PC-3 (cell line): ENCODE measurements at regions not wholly inside any gene's neighbourhood (a gene's known extent, or its start where the extent isn't known, plus 50 kb on each side); places are given as distances from the start of the nearest gene placed in this dataset.

ENCODE experiments used
- ATAC-seq: fragments of 200-7000 bp; cut with Tn5 transposase; 2 replicates; pipeline ENCODE4 v1.9.1; 2020; ENCODE audit warnings: mild to moderate bottlenecking, moderate library complexity
- BruUV-seq: library from RNA; stranded (reverse); fragments of 400-500 nt; replicated peaks from 2 replicates; lab custom pipeline; 2021; lab: Mats Ljungman, UMichigan
- CTCF ChIA-PET: fragments of 300-600 bp; sonication (Branson Sonifier 250); formaldehyde crosslinking; loops from one replicate; lab custom pipeline; 2022; ENCODE audit warnings: antibody characterized with exemption; lab: Charles Lee
- POLR2A ChIA-PET: fragments of 300-600 bp; sonication (Branson Sonifier 250); formaldehyde crosslinking; loops from one replicate; lab custom pipeline; 2022; ENCODE audit warnings: antibody characterized with exemption; ENCODE audit not compliant: unreplicated experiment; lab: Charles Lee
- DNase-seq: peaks from one replicate; pipeline ENCODE4 v3.0.0-alpha.2; 2015
- H2AFZ ChIP-seq: fragments of 300-600 bp; sonication (generic); 2 replicates; pipeline ENCODE4 v1.6.0; 2016; ENCODE audit warnings: antibody characterized with exemption, low read length
- H3F3A ChIP-seq: fragments of 300-600 bp; sonication (generic); one replicate; pipeline ENCODE4 v1.6.0; 2017; ENCODE audit warnings: antibody characterized with exemption, low read length, control low read depth, mild to moderate bottlenecking; ENCODE audit not compliant: unreplicated experiment
- H3K27ac ChIP-seq: fragments of 300-600 bp; sonication (generic); 2 replicates; pipeline ENCODE4 v1.5.1; 2016; ENCODE audit warnings: mild to moderate bottlenecking, low read length
- H3K27me3 ChIP-seq: fragments of 300-600 bp; sonication (generic); 2 replicates; pipeline ENCODE4 v1.6.1; 2016; ENCODE audit warnings: low read length, mixed read lengths
- H3K36me3 ChIP-seq: fragments of 300-600 bp; sonication (generic); 2 replicates; pipeline ENCODE4 v1.6.1; 2016; ENCODE audit warnings: low read depth, mixed run types, low read length, mixed read lengths
- H3K4me1 ChIP-seq: fragments of 300-600 bp; sonication (generic); 2 replicates; pipeline ENCODE4 v1.5.1; 2016; ENCODE audit warnings: low read length; ENCODE audit not compliant: insufficient read depth
- H3K4me2 ChIP-seq: fragments of 300-600 bp; sonication (generic); 2 replicates; pipeline ENCODE4 v1.6.0; 2016; ENCODE audit warnings: low read length
- H3K4me3 ChIP-seq: fragments of 300-600 bp; sonication (generic); 2 replicates; pipeline ENCODE4 v1.5.1; 2016; ENCODE audit warnings: mild to moderate bottlenecking, low read length, mixed read lengths
- H3K79me2 ChIP-seq: fragments of 300-600 bp; sonication (generic); 2 replicates; pipeline ENCODE4 v1.6.1; 2017; ENCODE audit warnings: low read length, mixed read lengths
- H3K9ac ChIP-seq: fragments of 300-600 bp; sonication (generic); 2 replicates; pipeline ENCODE4 v1.6.0; 2016; ENCODE audit warnings: mild to moderate bottlenecking, low read length
- H3K9me2 ChIP-seq: fragments of 300-600 bp; sonication (generic); replicated peaks from 2 replicates; pipeline ENCODE4 v1.6.1; 2016; ENCODE audit warnings: mixed run types, low read length, mixed read lengths
- H3K9me3 ChIP-seq: fragments of 300-600 bp; sonication (generic); 2 replicates; pipeline ENCODE4 v1.6.1; 2016; ENCODE audit warnings: low read length, mixed read lengths
- H4K20me1 ChIP-seq: fragments of 300-600 bp; sonication (generic); 2 replicates; pipeline ENCODE4 v1.6.1; 2016; ENCODE audit warnings: low read length, mixed read lengths
- EZH2 ChIP-seq: fragments of 300-600 bp; sonication (generic); IDR thresholded peaks from one replicate; pipeline ENCODE4 v1.6.1; 2017; ENCODE audit warnings: antibody characterized with exemption, mild to moderate bottlenecking, low read length; ENCODE audit not compliant: unreplicated experiment
- EZH2phosphoT487 ChIP-seq: fragments of 300-600 bp; sonication (generic); IDR thresholded peaks from 2 replicates; pipeline ENCODE4 v1.6.1; 2018; ENCODE audit warnings: mild to moderate bottlenecking, antibody characterized with exemption, low read length, borderline replicate concordance
- intact Hi-C: fragments of 100-400 bp; cut with micrococcal nuclease; formaldehyde crosslinking; loops from 2 replicates; pipeline ENCODE4 v1.9.0; 2023
- TF ChIP-seq, protein P1 (sequence below): fragments of 300-600 bp; sonication (generic); conservative IDR thresholded peaks from 2 replicates; pipeline ENCODE4 v1.5.1; 2017; ENCODE audit warnings: antibody characterized with exemption, low read depth, mild to moderate bottlenecking, low read length

DNA sequence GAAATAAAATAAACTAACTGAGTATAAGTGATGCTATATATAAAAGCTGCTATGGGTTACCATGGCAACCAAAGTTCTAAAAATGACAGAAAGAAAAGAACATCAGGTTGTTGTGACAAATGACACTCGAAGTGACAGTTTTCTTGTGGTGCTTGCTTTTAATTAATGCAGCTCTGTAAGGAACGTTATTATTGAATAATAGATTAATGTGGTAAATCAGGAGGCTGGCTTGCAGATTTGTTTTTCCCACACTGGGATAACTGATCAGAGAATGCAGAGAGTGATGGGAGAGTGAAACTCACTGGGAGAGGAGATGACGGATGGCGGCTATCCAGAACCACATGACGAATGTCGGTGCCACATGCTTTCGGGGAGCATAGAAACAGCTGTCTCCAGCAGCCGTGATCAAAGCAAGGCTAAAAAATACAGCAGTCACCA, 207.0 kb upstream of the ATP10A start:
- intact Hi-C loops: no loop called here
- Histone ChIP-seq H3K27me3 (peaks cover 29% of the 10 kb centered on the region; the same call in 1 of the 2 replicates), H4K20me1 (no peaks in the 10 kb centered on the region), H3K9me3 (no peaks in the 10 kb centered on the region), H3K9me2 (no peaks in the 10 kb centered on the region), H3K9ac (no peak overlapping the region), H3F3A (no peaks in the 10 kb centered on the region), H3K36me3 (no peaks in the 10 kb centered on the region), H3K4me1 (no peaks in the 10 kb centered on the region), H3K27ac (no peak overlapping the region), H2AFZ (no peak overlapping the region), H3K79me2 (no peaks in the 10 kb centered on the region), H3K4me2 (no peak overlapping the region), H3K4me3 (no peak overlapping the region)
- TF ChIP-seq EZH2 (no peak), EZH2phosphoT487 (no peak)
- TF ChIP-seq, protein P1, sequence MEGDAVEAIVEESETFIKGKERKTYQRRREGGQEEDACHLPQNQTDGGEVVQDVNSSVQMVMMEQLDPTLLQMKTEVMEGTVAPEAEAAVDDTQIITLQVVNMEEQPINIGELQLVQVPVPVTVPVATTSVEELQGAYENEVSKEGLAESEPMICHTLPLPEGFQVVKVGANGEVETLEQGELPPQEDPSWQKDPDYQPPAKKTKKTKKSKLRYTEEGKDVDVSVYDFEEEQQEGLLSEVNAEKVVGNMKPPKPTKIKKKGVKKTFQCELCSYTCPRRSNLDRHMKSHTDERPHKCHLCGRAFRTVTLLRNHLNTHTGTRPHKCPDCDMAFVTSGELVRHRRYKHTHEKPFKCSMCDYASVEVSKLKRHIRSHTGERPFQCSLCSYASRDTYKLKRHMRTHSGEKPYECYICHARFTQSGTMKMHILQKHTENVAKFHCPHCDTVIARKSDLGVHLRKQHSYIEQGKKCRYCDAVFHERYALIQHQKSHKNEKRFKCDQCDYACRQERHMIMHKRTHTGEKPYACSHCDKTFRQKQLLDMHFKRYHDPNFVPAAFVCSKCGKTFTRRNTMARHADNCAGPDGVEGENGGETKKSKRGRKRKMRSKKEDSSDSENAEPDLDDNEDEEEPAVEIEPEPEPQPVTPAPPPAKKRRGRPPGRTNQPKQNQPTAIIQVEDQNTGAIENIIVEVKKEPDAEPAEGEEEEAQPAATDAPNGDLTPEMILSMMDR: no peak
- ChIA-PET POLR2A (no interaction called here), CTCF (no interaction called here)
- DNase-seq (no peak), ATAC-seq (no peak)
- no TSS peak for BruUV-seq

DNA sequence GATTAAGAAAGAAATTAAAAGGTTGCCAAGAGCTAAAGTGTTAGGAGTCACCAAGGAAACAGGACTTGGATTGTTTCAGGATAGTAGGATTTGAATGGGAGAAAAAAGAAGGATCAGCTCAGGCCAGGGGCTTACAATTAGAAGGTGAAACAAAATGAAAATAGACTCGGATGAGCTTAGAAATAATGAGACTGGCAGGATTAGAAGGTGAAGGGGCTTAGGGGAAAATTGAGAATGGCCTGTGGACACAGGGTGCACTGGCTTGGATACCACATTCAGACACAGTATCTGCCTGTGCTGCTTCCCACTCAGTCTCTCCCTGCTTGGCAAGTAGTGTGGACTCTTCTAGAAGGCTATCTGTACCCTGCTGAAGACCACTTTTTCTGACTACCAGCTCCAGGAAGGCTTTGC, 206.1 kb upstream of the ATP10A start:
- H3K4me3 ChIP-seq: no peak overlapping the region
- no TSS peak for BruUV-seq
- ChIA-PET CTCF (no interaction called here), POLR2A (no interaction called here)
- H3K27ac ChIP-seq: no peak overlapping the region
- H3K36me3 ChIP-seq: no peaks in the 10 kb centered on the region
- H4K20me1 ChIP-seq: no peaks in the 10 kb centered on the region
- ATAC-seq: no peak
- H3K4me1 ChIP-seq: no peaks in the 10 kb centered on the region
- no peaks in the 10 kb centered on the region for H3K9me3 ChIP-seq
- no peaks in the 10 kb centered on the region for H3K79me2 ChIP-seq
- intact Hi-C loops: no loop called here
- no peak overlapping the region for H2AFZ ChIP-seq
- DNase-seq: no peak
- H3K9me2 ChIP-seq: no peaks in the 10 kb centered on the region
- TF ChIP-seq, protein P1: no peak
- TF ChIP-seq EZH2 (no peak), EZH2phosphoT487 (no peak)
- H3K27me3 ChIP-seq: peaks cover 29% of the 10 kb centered on the region; the same call in 1 of the 2 replicates
- no peak overlapping the region for H3K4me2 ChIP-seq
- no peaks in the 10 kb centered on the region for H3F3A ChIP-seq
- no peak overlapping the region for H3K9ac ChIP-seq

DNA sequence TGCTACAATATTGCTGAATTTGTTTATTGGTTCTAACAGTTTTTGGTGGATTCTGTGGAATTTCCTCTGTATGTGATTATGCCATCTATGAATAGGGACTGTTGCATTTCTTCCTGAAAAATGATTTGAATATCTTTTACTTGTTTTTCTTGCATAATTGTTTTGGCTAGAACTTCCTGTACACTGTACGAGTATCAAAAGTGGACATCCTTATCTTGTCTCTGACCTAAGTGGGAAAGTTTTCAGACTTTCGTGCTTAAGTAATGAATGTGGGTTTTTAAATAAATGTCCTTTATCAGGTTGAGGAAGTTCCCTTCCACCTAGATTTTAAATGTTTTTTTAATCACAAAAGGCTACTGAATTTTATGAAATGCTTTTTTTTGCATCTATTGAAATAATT, 203.8 kb upstream of the ATP10A start:
- Histone ChIP-seq H4K20me1 (no peaks in the 10 kb centered on the region), H3K9me3 (no peaks in the 10 kb centered on the region), H3K27me3 (peaks cover 36% of the 10 kb centered on the region; the same call in 1 of the 2 replicates), H3K4me1 (no peaks in the 10 kb centered on the region), H3K4me2 (no peak overlapping the region), H3K9me2 (no peaks in the 10 kb centered on the region), H3K4me3 (no peak overlapping the region), H3F3A (no peaks in the 10 kb centered on the region), H2AFZ (no peak overlapping the region), H3K36me3 (no peaks in the 10 kb centered on the region), H3K27ac (no peak overlapping the region), H3K9ac (no peak overlapping the region), H3K79me2 (no peaks in the 10 kb centered on the region)
- POLR2A ChIA-PET: no interaction called here
- TF ChIP-seq, protein P1: no peak
- TF ChIP-seq EZH2: no peak
- no peak for TF ChIP-seq EZH2phosphoT487
- no TSS peak for BruUV-seq
- intact Hi-C loops: no loop called here
- no peak for DNase-seq
- no peak for ATAC-seq
- CTCF ChIA-PET: no interaction called here
